ENCODE measurements at regions not wholly inside any gene's neighbourhood (a gene's known extent, or its start where the extent isn't known, plus 50 kb on each side); places are given as distances from the start of the nearest gene placed in this dataset.

- no peaks in the 10 kb centered on the region for H3K27me3 ChIP-seq
- intact Hi-C loops (cut with DNase I; ENCODE audit: low total_unique reads), result no loop called here
- H3K27ac ChIP-seq, result no peak overlapping the region
- no peak overlapping the region for H3K4me3 ChIP-seq
- TF ChIP-seq POLR2A (IDR thresholded peaks at IDR 0.05), result no peak
- no peak for TF ChIP-seq CTCF (IDR thresholded peaks at IDR 0.05)
- no peaks in the 10 kb centered on the region for H3K36me3 ChIP-seq (ENCODE audit: low read depth, missing control alignments)
- H3K4me1 ChIP-seq, result peaks cover 3% of the 10 kb centered on the region
- 89 to 94% methylated on average over 1 of the region's 1 CpG for WGBS, 2 donors
- no peaks in the 10 kb centered on the region for H3K9me3 ChIP-seq
- no peak for DNase-seq
Observed at GRCh38 chr17:69975808-69976207, 99.2 kb upstream of the KCNJ16 start.

- 96 to 97% methylated on average over 1 of the region's 1 CpG for WGBS, 2 donors
Observed at GRCh38 chr17:69978056-69978646, 96.9 kb upstream of the KCNJ16 start.

GRCh38 chr17:69981441-69981840, 93.6 kb upstream of the KCNJ16 start:
- intact Hi-C loops (cut with DNase I; ENCODE audit: low total_unique reads), result no loop called here
- WGBS, 2 donors, result 80 to 81% methylated on average over 5 of the region's 5 CpGs
- H3K9me3 ChIP-seq, result no peaks in the 10 kb centered on the region
- no peak overlapping the region for H3K4me3 ChIP-seq
- TF ChIP-seq POLR2A (IDR thresholded peaks at IDR 0.05) (no peak), CTCF (IDR thresholded peaks at IDR 0.05) (no peak)
- no peaks in the 10 kb centered on the region for H3K4me1 ChIP-seq
- H3K27ac ChIP-seq, result no peak overlapping the region
- DNase-seq, result no peak
- H3K36me3 ChIP-seq (ENCODE audit: low read depth, missing control alignments), result no peaks in the 10 kb centered on the region
- H3K27me3 ChIP-seq, result no peaks in the 10 kb centered on the region

More at GRCh38 chr17:69978056-69978646, 96.9 kb upstream of the KCNJ16 start:
- intact Hi-C loops (cut with DNase I; ENCODE audit: low total_unique reads), result no loop called here
- Histone ChIP-seq H3K27ac (no peak overlapping the region), H3K9me3 (no peaks in the 10 kb centered on the region), H3K4me1 (no peaks in the 10 kb centered on the region), H3K36me3 (ENCODE audit: low read depth, missing control alignments) (no peaks in the 10 kb centered on the region), H3K27me3 (no peaks in the 10 kb centered on the region), H3K4me3 (no peak overlapping the region)
- DNase-seq, result no peak
- TF ChIP-seq CTCF (IDR thresholded peaks at IDR 0.05) (no peak), POLR2A (IDR thresholded peaks at IDR 0.05) (no peak)

- WGBS, 2 donors, result 92 to 100% methylated on average over 2 of the region's 2 CpGs
Observed at GRCh38 chr17:69995476-69995875, 79.5 kb upstream of the KCNJ16 start.

More at GRCh38 chr17:69995476-69995875, 79.5 kb upstream of the KCNJ16 start:
- Histone ChIP-seq H3K27me3 (no peaks in the 10 kb centered on the region), H3K9me3 (no peaks in the 10 kb centered on the region), H3K27ac (no peak overlapping the region), H3K4me3 (no peak overlapping the region), H3K36me3 (ENCODE audit: low read depth, missing control alignments) (no peaks in the 10 kb centered on the region), H3K4me1 (no peaks in the 10 kb centered on the region)
- no peak for DNase-seq
- intact Hi-C loops (cut with DNase I; ENCODE audit: low total_unique reads), result no loop called here
- TF ChIP-seq CTCF (IDR thresholded peaks at IDR 0.05) (no peak), POLR2A (IDR thresholded peaks at IDR 0.05) (no peak)

Measured in testis (tissue), 2 donors.